CD4-positive, alpha-beta T cell treated with Interleukin-6 at 100 ng/mL for 8 hours (primary cell): ENCODE measurements at regions not wholly inside any gene's neighbourhood (a gene's known extent, or its start where the extent isn't known, plus 50 kb on each side); places are given as distances from the start of the nearest gene placed in this dataset.

Experiments used
- DNase-seq: peaks from one replicate; pipeline ENCODE4 v3.0.0-alpha.2; 2020; ENCODE audit warnings: mixed read lengths, low spot score

DNA sequence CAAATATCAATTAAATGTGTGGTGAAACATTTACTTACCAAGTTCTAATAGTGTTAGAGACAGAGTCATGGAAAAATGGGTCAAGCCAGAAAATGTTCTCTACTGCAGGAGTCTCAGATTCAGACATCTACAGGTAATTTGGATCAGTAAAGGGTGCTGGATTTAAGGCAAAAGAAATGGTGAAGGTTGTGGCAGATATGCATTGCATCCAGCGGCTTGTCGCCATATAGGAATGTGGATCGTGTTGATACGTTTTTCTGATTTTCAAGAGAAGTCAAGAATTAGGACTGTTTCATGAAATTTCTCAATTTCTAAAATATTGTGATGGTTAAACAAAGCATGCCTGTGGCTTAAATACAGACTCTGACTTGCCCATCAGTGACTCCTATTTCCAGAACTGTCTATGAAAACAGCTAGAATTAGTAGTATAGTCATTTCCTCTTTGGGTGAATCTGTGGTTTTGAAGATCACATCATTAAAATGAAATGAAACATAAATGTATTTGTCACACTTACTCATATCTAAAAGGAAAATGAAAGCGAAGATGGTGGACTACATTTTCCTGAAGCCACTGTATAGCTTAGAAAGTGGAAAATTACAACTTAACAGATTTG is 110.1 kb upstream of the VEGFC start:
- DNase-seq, result no peak

DNA sequence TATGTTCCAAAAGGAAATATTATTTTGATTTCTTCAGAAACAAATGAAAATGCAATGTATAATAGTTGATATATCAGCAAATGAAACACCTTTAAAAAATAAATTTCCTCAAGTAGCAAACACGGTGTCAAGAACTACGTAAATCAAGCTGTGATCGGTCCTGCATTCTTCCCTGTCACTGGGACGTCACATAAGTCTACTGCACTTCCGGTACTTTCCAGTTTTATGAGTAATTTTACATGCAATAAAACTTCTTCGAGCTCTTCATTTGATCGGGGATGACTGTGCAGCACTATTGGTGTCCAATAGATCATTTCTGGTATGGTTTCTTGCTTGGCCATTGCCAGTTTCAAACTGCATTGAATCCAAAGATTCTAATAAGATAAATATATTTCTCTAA is 114.0 kb upstream of the VEGFC start:
- DNase-seq, result no peak

DNA sequence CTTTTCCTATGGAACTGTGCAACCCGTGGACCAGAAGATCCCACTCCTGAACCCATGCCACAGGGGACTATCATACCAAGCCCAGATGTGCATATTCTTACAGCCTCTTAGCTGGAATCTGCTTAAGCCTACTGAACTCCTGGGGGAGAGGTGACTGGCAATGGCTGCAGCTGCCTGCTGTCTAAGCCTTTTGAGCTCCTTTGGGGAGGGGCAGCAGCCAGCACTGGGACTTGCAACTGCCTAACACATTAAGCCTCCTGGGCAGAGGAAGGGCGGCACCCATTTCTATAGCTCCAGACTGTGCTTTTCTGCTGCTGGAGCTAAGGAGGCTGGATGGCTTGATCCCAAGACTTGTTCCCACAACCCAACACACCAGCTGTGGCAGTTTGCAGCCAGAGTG is 117.9 kb upstream of the VEGFC start:
- no peak for DNase-seq

DNA sequence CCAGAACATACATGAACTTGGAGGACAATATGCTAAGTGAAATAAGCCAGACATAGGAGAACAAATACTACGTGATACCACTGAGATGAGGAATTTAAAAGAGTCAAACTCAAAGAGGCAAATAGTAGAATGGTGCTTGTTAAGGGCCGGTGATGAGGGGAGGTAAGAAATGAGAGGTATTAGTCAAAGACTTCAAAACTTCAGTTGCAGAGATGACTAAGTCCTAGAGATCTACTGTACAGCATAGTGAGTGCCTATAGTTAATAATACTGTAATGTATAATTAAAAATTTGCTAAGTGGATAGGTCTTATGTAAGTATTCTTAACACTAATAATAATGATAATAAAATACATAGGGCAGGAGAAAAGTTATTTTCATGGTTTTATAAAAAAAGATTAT is 126.9 kb upstream of the VEGFC start:
- no peak for DNase-seq

DNA sequence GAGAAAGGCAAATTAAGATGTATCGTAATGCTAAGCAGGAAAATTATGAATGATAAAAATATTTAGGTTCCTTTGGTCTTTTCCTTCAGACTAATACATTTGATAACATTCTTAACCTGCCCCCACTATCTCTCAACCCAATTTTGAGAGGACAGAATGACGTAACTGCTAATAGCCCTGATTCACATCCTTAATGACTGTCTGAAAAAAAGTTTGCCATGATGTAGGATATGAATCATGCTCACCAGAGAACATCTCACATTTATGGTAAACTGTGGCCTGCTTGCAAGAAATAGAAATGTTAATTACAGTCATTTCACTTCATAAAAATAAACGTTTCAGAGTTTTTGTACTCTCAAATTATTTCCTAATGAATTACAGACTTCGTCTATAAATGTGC is 128.0 kb upstream of the VEGFC start:
- no peak for DNase-seq

DNA sequence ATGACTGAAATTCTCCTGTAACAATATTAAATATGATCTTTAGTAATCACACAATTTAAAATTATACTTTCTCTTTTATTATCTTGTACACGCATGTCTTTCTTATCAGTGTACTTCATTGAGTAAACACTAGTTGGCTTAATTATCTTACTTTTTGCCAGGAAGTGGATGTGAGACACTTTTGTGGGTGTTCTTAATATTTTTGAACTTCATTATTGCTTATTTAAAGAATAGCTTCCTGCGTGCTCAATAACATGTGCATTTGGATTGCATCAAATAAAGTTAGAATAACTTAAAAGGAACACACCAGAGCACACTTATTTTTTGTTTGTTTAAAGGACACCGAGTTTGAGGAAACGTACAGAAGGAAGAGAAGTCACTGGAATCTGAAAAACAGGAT is 128.5 kb upstream of the VEGFC start:
- no peak for DNase-seq

DNA sequence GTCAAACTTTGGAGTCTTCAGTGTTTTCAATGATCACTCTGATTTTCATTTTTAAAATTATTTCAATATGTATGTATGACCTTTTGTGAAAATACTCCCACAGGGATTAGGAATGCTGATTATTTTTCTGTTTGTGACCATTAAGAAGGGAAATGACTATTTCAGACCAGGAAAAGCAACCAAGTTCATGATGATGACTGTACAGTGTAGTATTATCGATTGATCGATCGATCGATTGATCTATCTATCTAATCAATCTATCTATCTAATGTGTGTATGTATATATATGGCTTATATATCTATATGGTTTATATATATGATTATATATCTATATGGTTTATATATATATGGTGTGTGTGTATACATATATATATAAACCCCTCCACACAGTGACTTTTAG is 131.5 kb upstream of the VEGFC start:
- DNase-seq, result no peak

DNA sequence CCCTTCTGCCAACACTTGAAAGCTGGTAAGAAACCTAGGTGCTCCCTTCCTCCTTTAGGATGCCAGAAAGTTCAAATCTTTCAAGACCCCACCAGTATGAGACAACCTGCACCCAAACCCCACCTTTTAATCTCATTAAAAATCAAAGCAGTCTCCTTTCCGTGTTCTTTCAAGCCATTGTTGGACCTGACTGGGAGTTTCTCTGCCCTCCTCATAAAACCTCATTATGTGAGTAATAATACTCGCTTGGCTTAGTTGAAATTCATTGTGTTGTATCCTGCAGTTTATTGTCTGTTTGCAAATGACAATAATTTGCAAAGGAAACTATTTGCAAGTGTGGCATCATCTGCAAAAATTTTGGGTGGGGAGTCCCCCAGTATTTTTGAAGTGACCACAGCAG is 133.2 kb upstream of the VEGFC start:
- no peak for DNase-seq

DNA sequence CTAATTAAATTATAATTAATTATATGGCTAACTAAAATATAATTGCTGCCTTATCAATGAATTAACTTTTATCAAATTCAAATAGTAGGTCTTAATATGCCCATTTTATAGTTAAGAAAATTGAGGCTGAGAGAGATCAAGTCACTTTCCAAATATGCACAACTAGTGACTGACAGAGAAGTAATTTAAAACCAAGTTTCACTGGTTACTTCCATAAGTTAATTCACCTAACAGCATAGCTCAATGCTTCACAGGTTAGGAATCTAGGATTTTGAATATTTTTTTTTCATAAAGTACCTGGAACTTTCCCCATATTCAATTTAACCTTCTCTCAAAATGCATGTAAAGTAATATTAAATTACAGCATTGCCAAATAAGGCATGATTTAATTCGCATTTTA is 134.4 kb upstream of the VEGFC start:
- no peak for DNase-seq

DNA sequence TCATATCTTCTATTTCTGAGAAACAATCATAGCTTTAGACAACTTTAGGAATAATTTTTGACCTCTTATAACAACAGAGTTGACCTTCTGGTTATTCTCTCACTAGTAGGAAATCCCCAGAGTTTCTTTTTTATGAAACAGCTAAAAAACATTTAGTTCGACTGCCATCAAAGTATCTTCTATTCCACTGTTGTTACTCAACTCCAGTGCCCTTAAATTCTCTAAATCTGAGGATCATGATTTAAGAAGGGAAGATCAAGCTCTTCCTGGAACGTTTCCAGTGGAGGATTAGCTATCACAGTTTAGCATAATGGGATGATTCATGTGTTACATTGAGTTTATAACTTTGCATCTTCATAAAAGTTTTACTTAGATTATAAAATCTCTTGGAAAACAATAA is 134.9 kb upstream of the VEGFC start:
- DNase-seq, result no peak

DNA sequence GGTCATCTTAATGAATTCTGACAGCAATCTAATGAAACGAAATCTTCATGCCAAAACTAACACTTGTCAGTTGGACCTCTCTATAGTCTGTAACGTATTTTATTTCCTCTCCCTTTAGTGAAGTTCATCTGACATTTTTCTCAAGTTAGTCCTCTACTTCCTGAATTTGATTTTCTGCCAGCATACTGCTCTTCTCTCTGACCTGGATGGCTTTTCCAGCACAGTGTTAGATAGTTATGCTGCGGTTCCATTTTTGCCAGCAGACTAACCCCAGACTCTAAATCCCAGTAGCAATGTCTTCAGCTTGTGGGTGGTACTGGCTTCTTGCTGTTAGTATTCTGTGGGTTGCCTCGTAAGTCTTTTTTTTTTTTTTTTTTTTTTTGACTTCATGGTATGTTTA is 146.7 kb upstream of the VEGFC start:
- no peak for DNase-seq

DNA sequence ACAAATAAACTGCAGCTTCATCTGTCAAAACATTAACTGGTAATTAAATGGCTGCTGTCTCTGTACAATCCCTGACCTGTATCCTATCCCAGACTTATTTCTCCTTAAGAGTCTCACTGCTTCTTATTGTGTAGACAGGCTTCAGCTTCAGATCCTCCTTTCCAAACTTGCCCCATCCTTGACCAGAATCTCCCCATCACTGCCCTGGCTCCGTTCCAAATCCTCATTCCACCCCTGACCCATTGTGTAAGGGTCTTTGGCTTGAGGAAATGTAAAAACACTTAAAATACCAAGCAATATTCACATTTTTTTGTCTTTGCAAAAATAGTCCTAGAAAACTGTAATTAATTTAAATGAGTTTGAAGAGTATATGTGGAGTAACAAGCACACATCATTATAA is 152.6 kb upstream of the VEGFC start:
- DNase-seq, result no peak

DNA sequence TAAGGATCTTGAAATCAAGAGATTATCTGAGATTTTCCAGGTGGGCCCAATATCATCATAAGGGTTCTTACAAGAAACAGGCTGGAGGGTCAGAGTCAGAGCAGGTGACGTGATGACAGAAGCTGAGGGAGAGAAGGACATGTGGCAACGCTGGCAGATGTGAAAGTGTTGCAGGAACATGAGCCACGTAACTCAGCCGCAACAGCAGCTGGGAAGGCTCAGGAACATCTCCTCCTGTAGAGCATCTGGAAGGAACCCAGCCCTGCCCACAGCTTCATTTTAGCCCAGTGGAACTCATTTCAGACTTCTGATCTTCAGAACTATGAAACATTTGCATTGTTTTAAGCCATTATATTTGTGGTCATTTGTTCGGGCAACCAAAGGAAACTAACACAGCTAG is 156.3 kb upstream of the VEGFC start:
- no peak for DNase-seq

DNA sequence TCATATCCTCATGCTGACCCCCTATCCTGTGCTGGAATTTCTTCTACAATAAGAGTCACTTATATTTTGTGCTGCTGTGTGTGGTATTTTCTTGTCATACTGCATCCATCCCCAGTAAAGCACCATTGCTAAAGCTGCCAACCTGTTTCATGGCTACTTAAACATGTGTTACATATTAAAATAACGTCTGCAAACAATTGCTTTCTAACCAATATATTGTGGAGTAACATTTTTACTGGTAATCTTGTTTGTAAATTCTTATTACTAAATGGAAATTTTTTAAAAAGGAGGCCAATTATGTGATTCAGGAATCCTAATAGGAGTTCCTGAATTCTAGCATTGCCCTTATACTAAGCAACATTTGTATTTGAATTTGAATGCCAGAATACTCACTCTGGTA is 160.3 kb upstream of the VEGFC start:
- DNase-seq, result no peak

DNA sequence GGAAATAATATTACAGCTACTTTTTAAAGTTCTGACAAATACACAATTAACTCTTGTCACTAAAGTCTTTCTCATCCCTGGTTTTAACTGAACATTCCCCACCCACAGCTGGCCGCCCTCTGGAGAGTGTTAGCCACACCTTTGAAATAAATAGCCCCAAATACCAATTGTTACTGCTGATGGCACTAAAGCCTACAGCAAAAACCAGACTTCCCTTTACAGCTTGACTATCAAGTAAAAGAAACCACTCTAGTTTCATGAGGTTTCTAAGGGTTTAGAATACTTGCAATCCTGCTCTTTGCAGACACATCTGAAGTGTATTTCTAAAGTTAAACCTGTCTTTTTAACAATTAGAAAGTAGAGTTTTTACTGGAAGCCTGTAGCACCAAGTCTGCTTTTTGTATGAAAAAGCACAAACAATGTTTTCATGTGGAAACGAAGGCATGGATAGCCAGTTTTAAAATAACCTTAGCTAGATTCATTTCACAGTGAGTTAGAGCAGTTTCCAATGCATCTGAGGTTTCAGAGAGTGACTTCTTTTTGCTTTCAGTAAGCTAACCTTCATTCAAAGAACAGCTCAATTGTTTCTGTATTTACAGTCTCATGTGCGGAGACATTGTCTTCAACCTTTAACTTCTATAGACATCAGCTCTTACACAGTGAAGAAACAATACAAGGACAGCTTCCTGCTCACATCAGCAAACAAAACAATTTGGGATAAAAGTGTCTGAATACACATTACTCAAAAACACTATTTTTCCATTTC is 164.8 kb upstream of the VEGFC start:
- no peak for DNase-seq

DNA sequence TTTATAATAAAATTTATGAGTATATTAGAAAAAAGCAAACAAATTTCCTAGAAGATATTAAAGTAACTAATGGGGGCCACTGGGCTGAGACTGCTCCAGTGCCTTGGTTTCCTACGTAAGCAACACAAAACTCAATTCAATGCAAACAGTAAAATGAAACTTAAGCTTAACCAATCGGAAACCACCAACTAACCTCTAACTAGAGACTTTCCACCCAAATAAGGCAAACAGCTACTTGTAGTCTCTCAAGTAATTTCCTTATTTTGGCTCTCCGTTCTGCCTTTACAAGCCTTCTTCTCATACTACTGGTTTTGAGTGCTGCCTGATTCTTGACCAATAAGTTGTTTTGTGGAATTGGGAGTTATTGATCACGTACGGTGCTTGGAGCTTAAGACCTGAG is 167.3 kb upstream of the VEGFC start:
- DNase-seq, result no peak

DNA sequence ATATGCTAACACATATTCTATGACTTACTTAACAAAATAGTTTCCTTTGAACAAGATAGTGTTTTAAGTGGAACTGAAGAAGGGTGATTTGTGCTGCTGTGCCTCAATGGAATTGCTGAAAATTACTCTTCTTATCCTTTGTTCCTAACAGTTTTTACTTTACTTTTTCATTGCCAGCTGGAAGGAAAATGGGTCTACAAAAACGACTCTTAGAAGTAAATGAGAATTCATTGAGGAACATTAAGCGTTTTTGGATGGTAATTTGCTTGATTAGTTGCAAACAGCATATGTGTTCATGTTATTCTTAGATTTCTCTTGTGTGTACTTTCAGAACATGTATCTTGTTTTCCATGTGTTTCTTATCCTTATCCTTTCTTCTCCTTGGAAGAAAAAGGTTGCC is 170.4 kb upstream of the VEGFC start:
- no peak for DNase-seq

DNA sequence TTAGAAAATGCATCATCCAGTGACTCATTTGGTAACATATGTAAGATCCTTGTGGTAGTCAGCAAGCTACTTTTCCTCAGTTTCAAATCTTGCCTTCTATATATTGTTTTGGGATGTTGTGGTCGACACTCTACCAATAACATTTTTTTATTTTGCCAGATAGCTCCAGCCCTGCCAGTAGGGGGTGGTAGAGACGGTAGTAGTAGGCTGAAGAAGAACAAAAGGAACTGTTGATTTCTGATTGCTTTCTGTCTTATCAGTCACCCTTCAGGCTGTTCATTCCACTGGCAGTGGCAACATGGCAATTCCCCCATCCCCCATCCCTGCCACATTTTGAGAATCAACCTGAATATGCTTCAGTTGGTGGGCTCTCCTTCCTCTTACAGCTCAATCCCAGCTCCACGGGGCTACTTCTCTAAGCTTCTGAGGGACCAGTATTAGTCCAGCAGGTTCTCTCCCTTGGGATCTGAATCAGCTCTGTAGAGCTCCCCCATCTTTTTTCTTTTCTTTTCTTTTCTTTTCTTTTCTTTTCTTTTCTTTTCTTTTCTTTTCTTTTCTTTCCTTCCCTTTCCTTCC is 171.5 kb upstream of the VEGFC start:
- no peak for DNase-seq

DNA sequence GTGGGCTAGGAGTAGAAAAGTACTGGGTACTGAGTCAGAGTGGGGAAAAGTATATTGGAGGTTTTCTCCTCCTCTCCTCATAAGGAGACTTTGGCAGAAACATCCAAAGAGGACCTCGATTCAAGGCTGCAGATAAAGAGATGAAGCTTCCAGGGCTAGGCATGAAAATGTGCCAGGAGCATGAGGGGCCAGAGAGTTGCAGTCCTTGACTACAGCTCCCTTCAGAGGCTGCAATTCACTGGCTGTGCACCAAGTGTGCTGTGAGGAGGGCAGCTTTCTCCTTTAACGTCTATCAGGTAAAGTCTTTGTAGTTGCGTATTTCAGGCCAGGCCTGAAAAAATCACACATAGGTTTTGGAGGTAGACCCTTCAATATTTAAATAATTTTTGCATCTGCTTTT is 174.9 kb upstream of the VEGFC start:
- no peak for DNase-seq

DNA sequence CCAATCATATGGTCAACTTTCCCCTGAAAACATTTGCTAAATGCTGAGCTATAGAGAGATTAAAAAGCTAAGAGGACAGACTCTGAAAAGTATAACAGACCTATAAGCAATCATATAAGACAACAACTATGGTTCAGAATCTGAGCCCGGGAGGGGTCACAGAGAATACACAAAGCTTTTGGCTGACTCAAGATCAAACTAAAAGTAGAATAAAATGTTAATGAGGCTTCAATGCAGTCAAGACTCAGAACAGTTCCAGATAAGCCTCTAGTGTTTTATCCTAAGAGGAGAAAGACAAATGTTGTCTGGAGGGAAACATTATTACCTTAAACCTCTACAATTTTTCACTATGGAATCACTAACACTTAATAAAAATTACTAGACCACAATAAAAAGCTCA is 175.4 kb upstream of the VEGFC start:
- DNase-seq, result no peak

DNA sequence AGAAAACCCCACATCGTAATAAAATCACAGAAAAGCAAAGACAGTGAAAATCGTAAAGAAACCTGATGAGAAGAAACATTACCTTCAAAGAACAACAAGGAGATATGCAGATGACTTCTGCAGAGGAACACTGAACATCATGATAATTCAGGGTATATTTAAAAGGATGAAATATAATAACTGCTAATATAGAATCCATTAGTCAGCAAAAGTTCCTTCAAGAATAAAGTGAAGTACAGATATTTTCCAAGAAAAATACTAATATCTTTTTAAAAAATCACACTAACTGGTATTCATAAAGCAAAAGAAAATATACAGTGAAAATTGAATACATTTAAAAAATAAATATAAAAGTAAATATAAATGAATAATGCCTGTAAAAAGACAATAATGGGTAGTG is 176.3 kb upstream of the VEGFC start:
- no peak for DNase-seq

DNA sequence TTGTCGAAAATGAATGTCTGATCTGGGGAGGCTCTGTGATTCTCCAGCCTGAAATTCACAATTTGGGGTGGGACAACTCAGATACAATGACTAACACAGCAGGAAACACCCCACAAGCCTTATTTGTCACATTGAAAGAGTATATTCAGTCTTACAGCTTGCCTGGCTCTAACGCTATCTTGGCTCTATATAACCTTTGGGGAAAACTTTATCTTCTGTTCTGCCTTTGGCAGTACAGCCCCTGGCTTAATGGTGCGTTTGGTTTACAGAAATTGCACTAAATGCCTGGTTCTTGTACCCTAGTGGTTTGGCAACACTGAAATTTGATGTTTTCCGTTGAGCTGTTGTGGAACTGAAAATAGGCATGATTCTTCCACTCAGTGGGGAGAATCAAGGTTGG is 178.1 kb upstream of the VEGFC start:
- no peak for DNase-seq

DNA sequence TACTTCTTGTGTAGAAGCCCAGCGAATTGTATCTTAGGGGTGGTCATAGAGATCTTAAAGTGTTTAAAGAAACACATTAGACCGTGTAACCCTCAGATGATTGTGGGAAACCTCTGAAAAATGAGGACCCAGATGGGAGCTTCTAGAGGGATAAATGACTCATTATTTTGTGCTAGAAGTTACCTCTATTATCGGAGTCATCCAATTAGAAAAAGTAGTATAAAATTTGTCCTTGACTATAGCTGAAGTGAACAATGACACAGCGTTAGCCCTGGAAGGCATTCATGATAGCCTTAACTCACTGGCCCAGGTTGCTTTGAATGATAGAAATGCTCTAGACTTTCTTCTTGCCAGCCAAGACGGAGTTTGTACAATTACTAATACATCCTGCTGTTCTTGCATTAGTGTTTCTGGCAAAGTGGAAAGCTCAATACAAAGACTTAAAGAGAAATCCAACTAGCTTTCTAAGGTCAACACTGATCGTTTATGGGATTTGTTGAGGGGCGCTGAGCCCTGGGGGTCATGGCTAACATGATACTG is 178.9 kb upstream of the VEGFC start:
- DNase-seq, result no peak

DNA sequence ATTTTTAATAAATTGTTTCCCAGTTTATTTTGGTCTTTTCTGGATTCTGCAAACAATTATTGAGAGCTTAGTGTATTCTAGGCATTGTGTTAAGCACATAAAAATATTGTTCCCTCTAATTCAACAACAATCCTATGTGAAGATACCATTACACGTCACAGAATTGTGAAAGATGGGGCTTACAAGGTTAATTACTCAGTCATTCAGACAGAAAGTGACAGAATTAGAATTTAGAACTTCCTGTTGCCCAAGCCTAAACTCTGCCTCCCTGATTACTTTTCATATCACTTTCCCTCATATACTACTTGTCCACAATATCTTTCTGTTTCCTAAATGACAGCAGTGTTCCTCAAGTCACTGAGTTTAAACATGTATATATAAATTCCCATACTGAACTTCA is 186.7 kb upstream of the VEGFC start:
- no peak for DNase-seq
